ENCODE measurements at regions not wholly inside any gene's neighbourhood (a gene's known extent, or its start where the extent isn't known, plus 50 kb on each side); places are given as distances from the start of the nearest gene placed in this dataset.

DNA sequence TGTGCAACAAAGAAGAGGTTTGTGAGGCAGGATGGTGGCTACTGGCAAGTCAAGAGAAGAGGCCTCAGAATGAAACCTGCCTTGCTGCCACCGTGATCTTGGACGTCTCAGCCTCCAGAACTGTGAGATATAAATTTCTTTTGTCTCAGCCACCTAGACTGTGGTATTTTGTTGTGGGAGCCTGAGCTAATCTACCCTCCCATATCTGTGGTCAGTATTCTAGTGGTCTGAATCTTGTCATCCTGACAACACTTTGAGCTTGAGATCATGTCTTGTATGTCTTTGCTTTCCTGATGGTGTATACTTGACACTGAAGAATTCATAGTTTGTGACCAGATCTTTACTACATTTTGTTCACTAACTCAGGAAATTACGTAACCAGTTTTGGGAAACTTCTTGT, 240.6 kb upstream of the GOLIM4 start:
- Histone ChIP-seq H3K27me3 (ENCODE audit: control insufficient read depth, insufficient read depth, low read length, poor library complexity, severe bottlenecking) (no peaks in the 10 kb centered on the region), H3K4me3 (ENCODE audit: low read length) (no peak overlapping the region), H3K27ac (ENCODE audit: low read depth, low read length) (no peak overlapping the region), H3K9me3 (ENCODE audit: control insufficient read depth, low read length) (no peaks in the 10 kb centered on the region), H3K4me1 (ENCODE audit: control insufficient read depth, insufficient read depth, low read length) (peaks cover 22% of the 10 kb centered on the region), H3K36me3 (ENCODE audit: control insufficient read depth, insufficient read depth, low read length) (no peaks in the 10 kb centered on the region), H3K9ac (ENCODE audit: extremely low read depth, low read length, poor library complexity, severe bottlenecking) (no peak overlapping the region)
- Mint-ChIP-seq H3K9me3 (no peaks in the 10 kb centered on the region), H3K27me3 (ENCODE audit: insufficient read depth) (no peaks in the 10 kb centered on the region), H3K4me1 (peaks cover 51% of the 10 kb centered on the region), H3K27ac (no peak overlapping the region), H3K4me3 (no peak overlapping the region), H3K36me3 (ENCODE audit: low read depth) (no peaks in the 10 kb centered on the region)
- no peak for DNase-seq
- TF ChIP-seq, protein P1, sequence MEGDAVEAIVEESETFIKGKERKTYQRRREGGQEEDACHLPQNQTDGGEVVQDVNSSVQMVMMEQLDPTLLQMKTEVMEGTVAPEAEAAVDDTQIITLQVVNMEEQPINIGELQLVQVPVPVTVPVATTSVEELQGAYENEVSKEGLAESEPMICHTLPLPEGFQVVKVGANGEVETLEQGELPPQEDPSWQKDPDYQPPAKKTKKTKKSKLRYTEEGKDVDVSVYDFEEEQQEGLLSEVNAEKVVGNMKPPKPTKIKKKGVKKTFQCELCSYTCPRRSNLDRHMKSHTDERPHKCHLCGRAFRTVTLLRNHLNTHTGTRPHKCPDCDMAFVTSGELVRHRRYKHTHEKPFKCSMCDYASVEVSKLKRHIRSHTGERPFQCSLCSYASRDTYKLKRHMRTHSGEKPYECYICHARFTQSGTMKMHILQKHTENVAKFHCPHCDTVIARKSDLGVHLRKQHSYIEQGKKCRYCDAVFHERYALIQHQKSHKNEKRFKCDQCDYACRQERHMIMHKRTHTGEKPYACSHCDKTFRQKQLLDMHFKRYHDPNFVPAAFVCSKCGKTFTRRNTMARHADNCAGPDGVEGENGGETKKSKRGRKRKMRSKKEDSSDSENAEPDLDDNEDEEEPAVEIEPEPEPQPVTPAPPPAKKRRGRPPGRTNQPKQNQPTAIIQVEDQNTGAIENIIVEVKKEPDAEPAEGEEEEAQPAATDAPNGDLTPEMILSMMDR (conservative IDR thresholded peaks at IDR 0.05): no peak
- 94% methylated on average over 2 of the region's 3 CpGs; no CpG with 5 or more reads in 1 of the 2 experiments for WGBS, 2 experiments (ENCODE audit: insufficient coverage in 1 of 2, insufficient read length in 1 of 2)

DNA sequence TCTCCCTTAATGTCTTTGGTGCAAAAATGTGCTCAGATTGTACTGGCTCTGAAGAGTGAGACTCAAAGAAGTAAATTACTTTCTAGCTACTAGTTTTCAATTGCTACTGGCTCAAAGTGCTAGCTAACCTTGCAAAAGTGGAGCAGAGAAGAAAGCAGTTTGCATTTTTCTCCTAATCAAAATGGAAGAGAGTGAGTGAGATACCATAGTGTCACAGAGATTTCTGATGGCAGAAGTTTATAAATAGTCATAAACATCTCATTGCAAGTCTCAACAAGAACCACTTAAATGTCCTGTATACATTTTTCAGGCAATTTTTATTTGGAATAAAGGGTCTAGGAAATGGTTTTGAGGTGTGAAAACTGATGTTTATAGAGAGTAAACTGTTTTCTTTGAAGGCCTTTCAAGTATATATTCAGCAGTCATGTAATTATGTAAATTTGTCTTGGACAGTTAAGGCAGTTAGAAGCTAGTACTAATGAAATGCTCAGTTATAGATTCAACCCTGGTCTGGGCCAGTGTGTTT, 237.7 kb upstream of the GOLIM4 start:
- DNase-seq: no peak
- Histone ChIP-seq H3K9ac (ENCODE audit: extremely low read depth, low read length, poor library complexity, severe bottlenecking) (no peak overlapping the region), H3K27me3 (ENCODE audit: control insufficient read depth, insufficient read depth, low read length, poor library complexity, severe bottlenecking) (no peaks in the 10 kb centered on the region), H3K4me1 (ENCODE audit: control insufficient read depth, insufficient read depth, low read length) (peaks cover 11% of the 10 kb centered on the region), H3K9me3 (ENCODE audit: control insufficient read depth, low read length) (no peaks in the 10 kb centered on the region), H3K36me3 (ENCODE audit: control insufficient read depth, insufficient read depth, low read length) (no peaks in the 10 kb centered on the region), H3K4me3 (ENCODE audit: low read length) (no peak overlapping the region), H3K27ac (ENCODE audit: low read depth, low read length) (peak overlapping the region; percentile 66)
- H3K27ac Mint-ChIP-seq: no peak overlapping the region
- H3K9me3 Mint-ChIP-seq: no peaks in the 10 kb centered on the region
- H3K27me3 Mint-ChIP-seq (ENCODE audit: insufficient read depth): no peaks in the 10 kb centered on the region
- H3K4me1 Mint-ChIP-seq: peaks cover 33% of the 10 kb centered on the region
- no peaks in the 10 kb centered on the region for H3K36me3 Mint-ChIP-seq (ENCODE audit: low read depth)
- TF ChIP-seq, protein P1 (conservative IDR thresholded peaks at IDR 0.05): no peak
- H3K4me3 Mint-ChIP-seq: no peak overlapping the region

DNA sequence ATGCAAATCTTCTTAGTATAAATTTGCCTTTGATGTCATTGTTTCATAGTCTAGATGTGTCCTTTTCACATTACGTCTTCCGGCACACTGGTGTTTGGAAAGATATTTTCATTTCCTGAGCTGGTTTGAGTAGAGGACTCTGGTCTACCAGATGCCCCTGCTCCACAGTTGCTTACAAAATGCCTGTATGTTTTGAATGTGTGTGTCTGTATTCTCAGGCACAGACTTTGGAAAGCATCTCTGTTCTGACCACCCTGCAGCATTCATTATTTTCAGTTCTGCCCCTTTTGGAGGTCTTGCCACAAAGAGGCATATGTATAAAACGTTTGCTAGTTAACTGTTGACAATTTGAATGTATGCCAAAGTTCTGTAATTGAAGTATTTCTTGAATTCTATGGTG, 236.0 kb upstream of the GOLIM4 start:
- Histone ChIP-seq H3K27ac (ENCODE audit: low read depth, low read length) (no peak overlapping the region), H3K27me3 (ENCODE audit: control insufficient read depth, insufficient read depth, low read length, poor library complexity, severe bottlenecking) (no peaks in the 10 kb centered on the region), H3K9ac (ENCODE audit: extremely low read depth, low read length, poor library complexity, severe bottlenecking) (no peak overlapping the region), H3K4me3 (ENCODE audit: low read length) (no peak overlapping the region), H3K36me3 (ENCODE audit: control insufficient read depth, insufficient read depth, low read length) (no peaks in the 10 kb centered on the region), H3K9me3 (ENCODE audit: control insufficient read depth, low read length) (no peaks in the 10 kb centered on the region), H3K4me1 (ENCODE audit: control insufficient read depth, insufficient read depth, low read length) (peaks cover 8% of the 10 kb centered on the region)
- Mint-ChIP-seq H3K4me3 (no peak overlapping the region), H3K9me3 (no peaks in the 10 kb centered on the region), H3K27me3 (ENCODE audit: insufficient read depth) (no peaks in the 10 kb centered on the region), H3K36me3 (ENCODE audit: low read depth) (no peaks in the 10 kb centered on the region), H3K4me1 (peaks cover 26% of the 10 kb centered on the region), H3K27ac (no peak overlapping the region)
- TF ChIP-seq, protein P1 (conservative IDR thresholded peaks at IDR 0.05): no peak
- no peak for DNase-seq
- 92 to 100% methylated on average over 2 to 3 of the region's 3 CpGs for WGBS, 2 experiments (ENCODE audit: insufficient coverage in 1 of 2, insufficient read length in 1 of 2)

All from endodermal cell (in vitro differentiated cells).